Right lobe of liver (tissue), 6 donors: ENCODE measurements at regions not wholly inside any gene's neighbourhood (a gene's known extent, or its start where the extent isn't known, plus 50 kb on each side); places are given as distances from the start of the nearest gene placed in this dataset.

Experiments
- ATAC-seq, 4 donors: fragments of 200-7000 bp; cut with Tn5 transposase; one replicate each; pipeline ENCODE4 v1.9.1; 2020; ENCODE audit warnings: mild to moderate bottlenecking in 4 of 4, moderate library complexity in 4 of 4
- DNase-seq, 3 donors: peaks; one replicate each; pipeline ENCODE4 v3.0.0-alpha.2; 2020
- H3K27ac ChIP-seq, 3 donors: fragments of 200-600 bp; one replicate each; pipeline ENCODE4 v1.8.0; 2022
- H3K27me3 ChIP-seq, 2 donors: fragments of 200-600 bp; one replicate each; pipeline ENCODE4 v1.8.0; 2022
- H3K36me3 ChIP-seq, 4 donors: fragments of 200-600 bp; sonication (generic) in 1 of 4; one replicate each; pipeline versions ENCODE4 v1.5.1 to v1.8.0; 2017 to 2022; ENCODE audit warnings: control low read depth in 1 of 4
- H3K4me1 ChIP-seq, 4 donors: fragments of 200-600 bp; sonication (generic) in 1 of 4; one replicate each; pipeline versions ENCODE4 v1.5.1 to v1.8.0; 2017 to 2022; ENCODE audit warnings: control low read depth in 1 of 4
- H3K4me3 ChIP-seq, 3 donors: fragments of 200-600 bp; one replicate each; pipeline ENCODE4 v1.8.0; 2022
- H3K9me3 ChIP-seq, 4 donors: fragments of 200-600 bp; sonication (generic) in 1 of 4; one replicate each; pipeline versions ENCODE4 v1.5.1 to v1.8.0; 2017 to 2022; ENCODE audit warnings: control low read depth in 1 of 4
- POLR2A ChIP-seq: fragments of 450-650 bp; IDR thresholded peaks from one replicate; pipeline ENCODE4 v1.6.1; 2017; ENCODE audit warnings: antibody characterized with exemption, mild to moderate bottlenecking
- WGBS: methylation state at CpG from one replicate; pipeline ENCODE4 v1.1.6; 2018; ENCODE audit warnings: low coverage, low lambda C conversion rate; ENCODE audit not compliant: insufficient coverage; ENCODE audit errors: missing lambda C conversion rate; 5-methylcytosine and 5-hydroxymethylcytosine counted together
- intact Hi-C, 2 donors: fragments of 100-400 bp; cut with DNase I; formaldehyde crosslinking; loops; one replicate each; pipeline versions ENCODE4 v1.11.2 to v1.14.1; 2022
- TF ChIP-seq, protein P1 (sequence below), 4 donors: fragments of 200-600 bp in 3 of 4; fragments of 450-650 bp in 1 of 4; IDR thresholded peaks; one replicate each; pipeline versions ENCODE4 v1.5.1 to v1.8.0; 2016 to 2022; ENCODE audit warnings: antibody characterized with exemption in 4 of 4, mild to moderate bottlenecking in 2 of 4
- donor health status: DM: no; HTN: yes; CAD: no.
- donor health status: DM: no; HTN: no; CAD: no.
- donor health status: DM: no; HTN: no; CAD: no.
- donor health status: DM: no; HTN: yes; CAD: no.
- donor health status: DM: no; HTN: yes; CAD: no.

DNA sequence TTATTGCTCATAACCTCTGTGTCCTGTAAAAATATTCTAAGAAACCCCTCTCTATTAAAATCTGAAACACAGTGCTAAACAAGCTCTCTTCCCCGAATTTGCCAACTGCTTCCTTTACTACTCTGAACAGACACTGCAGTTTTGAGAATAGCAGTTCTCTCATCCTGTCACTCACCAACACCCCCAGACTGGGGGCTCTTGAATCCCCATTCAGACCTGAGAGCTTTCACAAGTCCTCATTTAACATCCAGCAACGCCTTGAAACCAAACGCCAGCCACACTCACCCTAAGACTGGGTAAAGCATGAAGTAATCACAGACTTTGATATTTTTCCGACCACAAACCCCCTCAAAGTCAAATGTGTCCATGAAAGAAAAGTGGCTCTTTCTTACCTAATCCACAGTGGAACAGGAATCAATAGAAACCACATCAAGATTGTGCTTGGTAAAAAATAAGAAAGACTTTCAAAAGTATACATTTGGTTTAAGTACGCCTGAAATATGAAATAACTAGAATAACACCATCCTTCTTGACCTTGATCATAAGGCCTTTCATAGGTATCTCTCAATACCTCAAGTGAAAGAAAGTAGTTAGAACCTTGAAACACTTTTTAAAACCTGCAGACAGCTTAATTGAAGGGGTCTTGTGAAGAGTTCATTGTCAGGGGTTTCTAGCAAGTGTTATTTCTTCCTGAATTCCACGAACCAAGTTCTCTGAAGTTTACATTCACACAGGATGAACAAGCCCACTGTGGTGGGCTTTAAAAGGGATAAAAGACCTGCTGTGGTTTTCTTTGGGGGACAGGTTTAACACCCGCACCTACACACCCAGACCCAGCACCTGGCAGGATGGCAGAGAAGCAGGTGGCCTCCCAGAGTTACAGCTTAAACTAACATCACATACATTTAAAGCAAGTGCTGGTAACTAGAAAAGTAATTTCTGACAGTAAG is 412.6 kb downstream of the MLLT3 start:
- Histone ChIP-seq H3K9me3 (no peaks in the 10 kb centered on the region), H3K36me3 (no peaks in the 10 kb centered on the region), H3K4me3 (no peak overlapping the region), H3K4me1 (no peaks in the 10 kb centered on the region), H3K27me3 (no peaks in the 10 kb centered on the region), H3K27ac (no peak overlapping the region)
- WGBS: 27% methylated on average over 7 of the region's 7 CpGs
- intact Hi-C loops: no loop called here
- no peak for ATAC-seq
- no peak for TF ChIP-seq POLR2A
- TF ChIP-seq, protein P1, sequence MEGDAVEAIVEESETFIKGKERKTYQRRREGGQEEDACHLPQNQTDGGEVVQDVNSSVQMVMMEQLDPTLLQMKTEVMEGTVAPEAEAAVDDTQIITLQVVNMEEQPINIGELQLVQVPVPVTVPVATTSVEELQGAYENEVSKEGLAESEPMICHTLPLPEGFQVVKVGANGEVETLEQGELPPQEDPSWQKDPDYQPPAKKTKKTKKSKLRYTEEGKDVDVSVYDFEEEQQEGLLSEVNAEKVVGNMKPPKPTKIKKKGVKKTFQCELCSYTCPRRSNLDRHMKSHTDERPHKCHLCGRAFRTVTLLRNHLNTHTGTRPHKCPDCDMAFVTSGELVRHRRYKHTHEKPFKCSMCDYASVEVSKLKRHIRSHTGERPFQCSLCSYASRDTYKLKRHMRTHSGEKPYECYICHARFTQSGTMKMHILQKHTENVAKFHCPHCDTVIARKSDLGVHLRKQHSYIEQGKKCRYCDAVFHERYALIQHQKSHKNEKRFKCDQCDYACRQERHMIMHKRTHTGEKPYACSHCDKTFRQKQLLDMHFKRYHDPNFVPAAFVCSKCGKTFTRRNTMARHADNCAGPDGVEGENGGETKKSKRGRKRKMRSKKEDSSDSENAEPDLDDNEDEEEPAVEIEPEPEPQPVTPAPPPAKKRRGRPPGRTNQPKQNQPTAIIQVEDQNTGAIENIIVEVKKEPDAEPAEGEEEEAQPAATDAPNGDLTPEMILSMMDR (IDR thresholded peaks at IDR 0.05): no peak
- DNase-seq: no peak

DNA sequence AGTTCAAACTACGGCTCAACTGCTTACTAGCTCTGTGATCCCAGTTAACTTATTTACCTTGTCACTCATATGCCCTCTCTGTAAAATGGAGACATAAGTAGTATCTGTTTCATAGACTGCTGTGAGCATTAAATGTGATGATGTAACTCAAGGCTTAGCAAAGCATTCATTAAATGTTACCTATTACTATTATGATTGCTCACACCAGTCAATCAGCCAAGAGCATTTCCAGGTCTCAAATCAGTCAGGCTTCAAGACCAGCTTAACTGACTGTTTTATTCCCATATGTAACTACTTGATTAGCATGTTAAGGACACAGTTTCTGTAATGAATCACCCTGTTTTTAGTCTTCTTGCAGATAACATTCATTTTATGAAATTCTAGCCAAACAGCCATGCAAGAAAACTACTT is 413.3 kb downstream of the MLLT3 start:
- DNase-seq (no peak), ATAC-seq (no peak)
- Histone ChIP-seq H3K27ac (no peak overlapping the region), H3K27me3 (no peaks in the 10 kb centered on the region), H3K4me1 (no peaks in the 10 kb centered on the region), H3K9me3 (no peaks in the 10 kb centered on the region), H3K4me3 (no peak overlapping the region), H3K36me3 (no peaks in the 10 kb centered on the region)
- TF ChIP-seq POLR2A: no peak
- TF ChIP-seq, protein P1 (IDR thresholded peaks at IDR 0.05): no peak
- no CpG with 5 or more reads among the region's 1 CpG for WGBS
- intact Hi-C loops: no loop called here

DNA sequence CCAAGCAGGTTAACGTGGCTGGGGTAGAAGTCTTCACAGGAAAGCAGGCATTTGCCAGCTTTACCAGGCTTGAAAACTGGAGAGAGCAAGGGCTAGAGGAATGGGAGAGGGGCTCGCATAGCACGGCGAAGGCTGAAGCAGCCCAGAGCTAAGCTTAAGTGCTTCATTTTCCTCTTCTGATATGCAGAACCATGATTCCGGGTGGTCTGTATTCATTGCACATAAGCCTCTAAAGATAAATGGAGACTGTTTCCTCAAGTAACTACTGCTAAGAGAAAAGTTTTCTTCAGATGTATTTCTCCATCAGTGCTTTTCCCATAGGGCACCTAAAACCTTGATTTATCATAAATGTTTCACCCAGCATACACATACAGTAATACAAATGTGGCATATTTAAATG is 414.1 kb downstream of the MLLT3 start:
- intact Hi-C loops: no loop called here
- no peaks in the 10 kb centered on the region for H3K4me1 ChIP-seq
- H3K4me3 ChIP-seq: no peak overlapping the region
- H3K27ac ChIP-seq: no peak overlapping the region
- H3K36me3 ChIP-seq: no peaks in the 10 kb centered on the region
- no peak for DNase-seq
- 75% methylated on average over 2 of the region's 5 CpGs for WGBS
- TF ChIP-seq, protein P1 (IDR thresholded peaks at IDR 0.05): no peak
- TF ChIP-seq POLR2A: no peak
- no peaks in the 10 kb centered on the region for H3K27me3 ChIP-seq
- no peak for ATAC-seq
- no peaks in the 10 kb centered on the region for H3K9me3 ChIP-seq

DNA sequence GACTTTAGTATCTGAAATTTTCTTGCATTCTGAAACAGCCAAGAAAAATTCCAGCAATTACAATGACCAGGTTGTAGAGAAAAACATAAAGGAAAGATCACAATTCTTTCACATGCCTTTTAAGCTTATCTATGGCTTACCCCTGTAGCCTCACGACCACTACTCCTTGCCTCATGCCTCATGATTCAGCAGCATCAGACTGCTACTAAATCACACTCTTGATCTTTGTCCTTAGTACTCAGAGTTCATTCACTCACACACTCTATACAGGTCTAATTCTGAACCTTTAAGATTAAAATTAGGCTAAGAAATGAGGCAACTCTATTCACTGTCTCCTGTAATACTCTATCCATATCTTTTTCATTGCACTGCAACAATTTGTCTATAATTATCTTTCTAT is 415.1 kb downstream of the MLLT3 start:
- intact Hi-C loops: no loop called here
- no peaks in the 10 kb centered on the region for H3K36me3 ChIP-seq
- no peak overlapping the region for H3K27ac ChIP-seq
- no peaks in the 10 kb centered on the region for H3K4me1 ChIP-seq
- 48% methylated on average over 1 of the region's 1 CpG for whole genome bisulfite sequencing
- no peaks in the 10 kb centered on the region for H3K27me3 ChIP-seq
- DNase-seq: no peak
- ATAC-seq: no peak
- H3K4me3 ChIP-seq: no peak overlapping the region
- TF ChIP-seq, protein P1 (IDR thresholded peaks at IDR 0.05): no peak
- TF ChIP-seq POLR2A: no peak
- H3K9me3 ChIP-seq: no peaks in the 10 kb centered on the region
